Thyroid gland (tissue), 4 donors: ENCODE measurements at regions not wholly inside any gene's neighbourhood (a gene's known extent, or its start where the extent isn't known, plus 50 kb on each side); places are given as distances from the start of the nearest gene placed in this dataset.

Experiments used
- POLR2A ChIP-seq, 2 donors: fragments of 450-650 bp; IDR thresholded peaks; one replicate each; pipeline ENCODE4 v1.6.1; 2017; ENCODE audit warnings: antibody characterized with exemption in 2 of 2, mild to moderate bottlenecking in 2 of 2, moderate library complexity in 1 of 2
- TF ChIP-seq, protein P1 (sequence below), 6 experiments: fragments of 200-600 bp in 3 of 6; fragments of 450-650 bp in 3 of 6; sonication (generic) in 3 of 6; IDR thresholded peaks; one replicate each; pipeline ENCODE4 v1.5.1; 2016 to 2019; ENCODE audit warnings: antibody characterized with exemption in 6 of 6, mild to moderate bottlenecking in 2 of 6, inconsistent platforms in 1 of 6, moderate library complexity in 1 of 6

DNA sequence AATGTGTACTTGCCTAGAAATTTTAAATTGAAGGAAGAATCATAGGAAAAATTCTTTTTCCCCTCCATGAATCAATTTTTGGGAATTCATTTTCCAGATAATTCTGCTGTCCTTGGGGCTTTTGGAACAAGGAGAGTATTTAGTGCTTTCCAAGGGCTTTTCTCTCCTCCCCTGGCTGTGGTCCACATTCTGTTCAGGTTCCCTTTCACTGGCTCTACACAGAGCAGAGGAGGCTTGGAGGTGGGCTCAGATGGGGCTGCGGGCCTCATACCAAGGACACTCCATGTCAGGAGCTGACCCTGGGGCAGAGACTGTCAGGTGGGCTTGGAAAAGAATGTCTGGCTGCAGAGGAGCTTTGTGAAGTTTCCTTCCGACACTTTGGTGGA, 128.1 kb downstream of the GADD45G start:
- TF ChIP-seq, protein P1, sequence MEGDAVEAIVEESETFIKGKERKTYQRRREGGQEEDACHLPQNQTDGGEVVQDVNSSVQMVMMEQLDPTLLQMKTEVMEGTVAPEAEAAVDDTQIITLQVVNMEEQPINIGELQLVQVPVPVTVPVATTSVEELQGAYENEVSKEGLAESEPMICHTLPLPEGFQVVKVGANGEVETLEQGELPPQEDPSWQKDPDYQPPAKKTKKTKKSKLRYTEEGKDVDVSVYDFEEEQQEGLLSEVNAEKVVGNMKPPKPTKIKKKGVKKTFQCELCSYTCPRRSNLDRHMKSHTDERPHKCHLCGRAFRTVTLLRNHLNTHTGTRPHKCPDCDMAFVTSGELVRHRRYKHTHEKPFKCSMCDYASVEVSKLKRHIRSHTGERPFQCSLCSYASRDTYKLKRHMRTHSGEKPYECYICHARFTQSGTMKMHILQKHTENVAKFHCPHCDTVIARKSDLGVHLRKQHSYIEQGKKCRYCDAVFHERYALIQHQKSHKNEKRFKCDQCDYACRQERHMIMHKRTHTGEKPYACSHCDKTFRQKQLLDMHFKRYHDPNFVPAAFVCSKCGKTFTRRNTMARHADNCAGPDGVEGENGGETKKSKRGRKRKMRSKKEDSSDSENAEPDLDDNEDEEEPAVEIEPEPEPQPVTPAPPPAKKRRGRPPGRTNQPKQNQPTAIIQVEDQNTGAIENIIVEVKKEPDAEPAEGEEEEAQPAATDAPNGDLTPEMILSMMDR (IDR thresholded peaks at IDR 0.05), result no peak
- TF ChIP-seq POLR2A (IDR thresholded peaks at IDR 0.05), result no peak
